ENCODE measurements at regions not wholly inside any gene's neighbourhood (a gene's known extent, or its start where the extent isn't known, plus 50 kb on each side); places are given as distances from the start of the nearest gene placed in this dataset.

- Histone ChIP-seq H3K27me3 (ENCODE audit: insufficient read depth, low read length) (no peaks in the 10 kb centered on the region), H2BK120ac (ENCODE audit: low read depth, low read length, poor library complexity, severe bottlenecking) (no peak overlapping the region), H4K5ac (ENCODE audit: insufficient read length, low read depth, low read length) (no peak overlapping the region), H3K14ac (ENCODE audit: insufficient read depth, low read length) (no peak overlapping the region), H2AK5ac (ENCODE audit: insufficient read length, low read length) (no peak overlapping the region), H2BK15ac (ENCODE audit: low read depth, low read length) (no peak overlapping the region), H3K4me1 (ENCODE audit: insufficient read depth, low read length) (no peaks in the 10 kb centered on the region), H3K27ac (ENCODE audit: insufficient read length, low read depth, low read length) (no peak overlapping the region), H2BK5ac (ENCODE audit: insufficient read length, low read length) (no peak overlapping the region), H3K18ac (ENCODE audit: insufficient read length, low read depth, low read length) (no peak overlapping the region), H3K23ac (ENCODE audit: insufficient read length, low read depth, low read length) (no peak overlapping the region), H3K79me1 (ENCODE audit: insufficient read depth, low read depth, low read length, poor library complexity, severe bottlenecking) (no peaks in the 10 kb centered on the region), H3T11ph (ENCODE audit: low read length) (no peak overlapping the region), H4K20me1 (ENCODE audit: control insufficient read depth, insufficient read depth, insufficient read length) (no peaks in the 10 kb centered on the region), H4K91ac (ENCODE audit: insufficient read length, low read depth, low read length) (no peak overlapping the region), H3K23me2 (ENCODE audit: insufficient read length, low read depth, low read length, poor library complexity, severe bottlenecking) (no peaks in the 10 kb centered on the region), H4K8ac (replicated peaks; ENCODE audit: insufficient read length, low read depth, low read length) (no peak overlapping the region), H3K9me3 (ENCODE audit: control insufficient read depth, low read depth, low read length) (no peaks in the 10 kb centered on the region), H2BK20ac (ENCODE audit: low read depth, low read length, poor library complexity, severe bottlenecking) (no peak overlapping the region), H3K4me2 (ENCODE audit: insufficient read depth, insufficient read length, low read length) (no peak overlapping the region), H3K56ac (ENCODE audit: insufficient read length, low read depth, low read length) (no peak overlapping the region), H2AFZ (ENCODE audit: low read length) (no peak overlapping the region), H3K79me2 (ENCODE audit: insufficient read depth, low read length) (no peaks in the 10 kb centered on the region), H3K9ac (ENCODE audit: extremely low read depth, insufficient read length, low read length) (no peak overlapping the region), H3K4ac (ENCODE audit: low read depth, low read length) (no peak overlapping the region), H2BK12ac (ENCODE audit: insufficient read length, low read depth, low read length) (no peak overlapping the region)
- Mint-ChIP-seq H3K36me3 (ENCODE audit: insufficient read depth in 1 of 3, low read depth in 3 of 3) (no peaks in the 10 kb centered on the region), H3K4me1 (no peaks in the 10 kb centered on the region), H3K27ac (no peak overlapping the region), H3K9me3 (no peaks in the 10 kb centered on the region), H3K4me3 (no peak overlapping the region), H3K27me3 (ENCODE audit: low read depth) (no peaks in the 10 kb centered on the region)
- no peak for TF ChIP-seq CTCF (conservative IDR thresholded peaks at IDR 0.05)
- no peak for DNase-seq
- no CpG with 5 or more reads among the region's 1 CpG for WGBS (ENCODE audit: extremely low coverage, insufficient read length, low lambda C conversion rate)
Observed at GRCh38 chr11:95534226-95534625, 255.4 kb downstream of the FAM76B start.
